ENCODE measurements at regions not wholly inside any gene's neighbourhood (a gene's known extent, or its start where the extent isn't known, plus 50 kb on each side); places are given as distances from the start of the nearest gene placed in this dataset.

DNA sequence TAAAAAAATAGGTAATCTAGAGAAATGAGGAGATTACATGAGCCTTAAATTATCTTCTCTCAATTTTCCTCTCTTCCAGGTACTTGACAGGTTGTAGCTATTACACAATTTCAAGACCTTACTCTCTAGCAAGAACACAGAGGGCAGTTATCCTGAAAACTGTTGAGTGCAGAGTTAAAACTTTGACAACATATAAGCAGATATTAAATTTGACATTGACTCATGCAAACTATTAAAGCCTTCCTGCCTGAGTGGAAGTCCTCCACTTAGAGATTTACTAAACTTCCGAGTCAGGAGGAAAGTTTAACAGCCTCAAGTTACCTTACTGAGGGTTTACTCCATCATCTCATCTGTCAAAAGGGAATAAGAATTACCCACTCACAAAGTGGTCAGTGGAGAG is 73.5 kb upstream of the ARID5B start:
- TF ChIP-seq, protein P1, sequence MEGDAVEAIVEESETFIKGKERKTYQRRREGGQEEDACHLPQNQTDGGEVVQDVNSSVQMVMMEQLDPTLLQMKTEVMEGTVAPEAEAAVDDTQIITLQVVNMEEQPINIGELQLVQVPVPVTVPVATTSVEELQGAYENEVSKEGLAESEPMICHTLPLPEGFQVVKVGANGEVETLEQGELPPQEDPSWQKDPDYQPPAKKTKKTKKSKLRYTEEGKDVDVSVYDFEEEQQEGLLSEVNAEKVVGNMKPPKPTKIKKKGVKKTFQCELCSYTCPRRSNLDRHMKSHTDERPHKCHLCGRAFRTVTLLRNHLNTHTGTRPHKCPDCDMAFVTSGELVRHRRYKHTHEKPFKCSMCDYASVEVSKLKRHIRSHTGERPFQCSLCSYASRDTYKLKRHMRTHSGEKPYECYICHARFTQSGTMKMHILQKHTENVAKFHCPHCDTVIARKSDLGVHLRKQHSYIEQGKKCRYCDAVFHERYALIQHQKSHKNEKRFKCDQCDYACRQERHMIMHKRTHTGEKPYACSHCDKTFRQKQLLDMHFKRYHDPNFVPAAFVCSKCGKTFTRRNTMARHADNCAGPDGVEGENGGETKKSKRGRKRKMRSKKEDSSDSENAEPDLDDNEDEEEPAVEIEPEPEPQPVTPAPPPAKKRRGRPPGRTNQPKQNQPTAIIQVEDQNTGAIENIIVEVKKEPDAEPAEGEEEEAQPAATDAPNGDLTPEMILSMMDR (IDR thresholded peaks at IDR 0.05): no peak
- no peak for TF ChIP-seq POLR2A (IDR thresholded peaks at IDR 0.05)
- TF ChIP-seq EP300 (IDR thresholded peaks at IDR 0.05): no peak
